GM19468 (cell line): ENCODE measurements at regions not wholly inside any gene's neighbourhood (a gene's known extent, or its start where the extent isn't known, plus 50 kb on each side); places are given as distances from the start of the nearest gene placed in this dataset.

ENCODE experiments used
- ATAC-seq: cut with Tn5 transposase; IDR thresholded peaks from one replicate; pipeline ENCODE4 v1.9.1; 2021; ENCODE audit warnings: mild to moderate bottlenecking, moderate library complexity, moderate number of reproducible peaks; ENCODE audit not compliant: unreplicated experiment; ENCODE audit errors: extremely low read depth

DNA sequence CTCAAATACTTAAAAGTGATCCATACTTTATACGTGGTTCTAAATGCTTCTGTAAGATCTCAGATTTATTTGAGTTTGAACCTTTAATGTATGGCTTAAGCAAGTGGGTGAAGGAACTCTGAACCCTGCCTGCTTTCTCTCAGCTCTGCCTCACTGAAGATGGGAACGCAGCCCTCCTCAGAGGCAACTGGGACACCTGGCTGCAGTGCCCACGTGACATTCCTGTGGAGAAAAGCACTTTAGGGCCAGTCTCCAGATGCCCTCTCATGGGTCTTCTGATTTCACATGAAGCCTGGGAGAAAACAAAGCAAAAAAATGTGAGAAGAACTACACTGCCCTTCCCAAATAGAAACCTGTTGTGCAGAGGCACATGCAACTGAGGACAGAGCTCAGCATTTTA lies 242.6 kb upstream of the ANKRD30A start:
- no peak for ATAC-seq

DNA sequence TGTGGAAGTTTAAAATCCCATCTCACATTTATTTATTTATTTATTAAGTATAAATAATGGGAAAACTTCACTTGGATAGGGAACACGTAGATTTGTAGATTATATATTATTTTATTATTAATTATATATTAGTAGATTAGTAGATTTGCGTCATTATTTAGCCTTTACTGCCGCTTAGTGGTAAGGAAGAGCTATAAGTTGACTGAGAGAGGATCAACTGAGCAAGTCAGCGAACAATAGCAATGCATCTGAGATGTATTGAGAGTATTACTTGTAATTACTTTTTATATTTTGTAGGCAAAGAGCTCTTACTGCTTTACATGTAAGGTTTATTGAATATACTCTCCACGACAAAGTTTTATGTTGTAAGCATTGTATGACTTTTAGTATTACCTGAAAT lies 244.5 kb upstream of the ANKRD30A start:
- no peak for ATAC-seq

DNA sequence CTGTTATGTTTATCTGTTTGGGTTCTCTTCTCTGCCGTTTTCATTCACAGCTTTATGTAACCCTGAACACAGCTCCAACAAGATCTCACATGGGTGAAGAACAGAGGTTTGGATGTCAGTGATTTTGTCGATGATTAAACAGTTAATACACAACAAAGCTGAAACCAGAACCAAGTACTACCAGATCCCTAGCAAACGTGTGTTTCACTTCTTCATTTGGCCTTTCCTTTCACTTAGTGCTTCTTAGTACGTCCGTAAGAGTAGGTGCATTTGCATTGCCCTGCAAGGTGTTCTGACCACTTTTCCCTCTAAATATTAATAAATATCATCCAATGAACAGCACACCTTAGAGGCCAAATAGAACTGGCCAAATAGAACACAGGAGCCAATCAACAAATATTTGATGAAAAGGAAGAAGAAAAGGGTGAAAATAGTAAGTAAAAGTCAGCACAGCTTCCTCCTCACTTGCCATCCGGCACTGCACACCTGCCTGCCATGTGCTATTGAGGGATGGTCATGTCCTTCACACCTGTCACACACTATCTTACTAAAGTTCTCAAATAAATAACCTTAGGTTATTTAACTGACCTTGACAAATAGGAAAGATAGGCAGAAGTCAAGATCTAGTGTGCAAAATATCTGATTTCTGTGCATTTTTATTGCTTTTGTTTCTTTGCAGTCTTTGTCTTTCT lies 252.6 kb upstream of the ANKRD30A start:
- peak; percentile 93 for ATAC-seq

DNA sequence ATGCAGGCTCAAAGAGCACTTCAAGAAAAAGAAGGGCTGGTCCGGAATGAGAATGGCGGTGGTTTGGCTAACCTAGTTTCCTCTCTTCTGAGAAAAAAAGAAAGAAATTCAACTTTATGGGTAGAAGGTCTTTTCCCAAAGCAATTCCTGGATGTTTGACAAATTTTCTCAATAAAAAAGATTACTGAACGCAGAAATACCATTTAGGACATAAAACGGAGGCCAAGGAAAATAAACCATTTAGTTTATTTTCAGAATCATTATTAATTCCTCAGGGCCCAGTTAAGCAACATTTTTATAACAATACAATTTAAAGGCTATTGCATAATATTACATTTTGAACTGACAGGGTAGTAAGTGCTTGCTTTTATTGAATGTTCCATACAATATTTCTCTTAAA lies 284.6 kb upstream of the ANKRD30A start:
- no peak for ATAC-seq

DNA sequence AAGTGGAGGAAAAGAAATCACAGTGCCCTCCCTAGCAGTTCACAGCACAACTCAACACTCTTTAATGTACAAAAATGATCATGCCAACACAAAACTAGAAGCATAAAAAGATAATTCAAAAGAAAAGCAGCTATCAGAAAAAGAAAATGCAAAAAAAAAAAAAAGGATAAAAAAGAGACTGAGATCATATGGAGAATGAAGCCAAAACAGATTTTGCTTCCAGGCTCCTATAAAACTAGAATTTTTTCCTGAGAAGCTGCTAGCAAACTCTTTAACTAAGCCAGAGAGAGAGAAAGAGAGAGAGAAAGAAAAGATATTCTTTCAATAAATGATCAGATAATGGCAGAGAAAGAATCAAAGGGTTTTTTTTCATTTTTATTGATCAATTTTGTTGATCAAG lies 288.0 kb upstream of the ANKRD30A start:
- ATAC-seq, result no peak

DNA sequence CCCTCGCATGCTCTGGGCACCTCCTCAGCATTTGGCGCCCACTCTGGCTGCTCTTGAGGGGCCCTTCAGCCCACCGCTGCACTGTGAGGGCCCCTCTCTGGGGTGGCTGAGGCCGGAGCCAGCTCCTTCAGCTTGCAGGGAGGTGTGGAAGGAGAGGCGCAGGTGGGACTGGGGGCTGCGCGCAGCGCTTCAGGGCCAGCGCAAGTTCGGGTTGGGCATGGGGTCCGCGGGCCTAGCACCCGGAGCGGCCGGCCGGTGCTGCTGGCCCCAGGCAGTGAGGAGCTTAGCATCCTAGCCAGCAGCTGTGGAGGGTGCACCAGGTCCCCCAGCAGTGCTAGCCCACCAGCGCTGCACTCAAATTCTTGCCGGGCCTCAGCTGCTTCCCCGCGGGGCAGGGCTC lies 305.6 kb upstream of the ANKRD30A start:
- no peak for ATAC-seq

DNA sequence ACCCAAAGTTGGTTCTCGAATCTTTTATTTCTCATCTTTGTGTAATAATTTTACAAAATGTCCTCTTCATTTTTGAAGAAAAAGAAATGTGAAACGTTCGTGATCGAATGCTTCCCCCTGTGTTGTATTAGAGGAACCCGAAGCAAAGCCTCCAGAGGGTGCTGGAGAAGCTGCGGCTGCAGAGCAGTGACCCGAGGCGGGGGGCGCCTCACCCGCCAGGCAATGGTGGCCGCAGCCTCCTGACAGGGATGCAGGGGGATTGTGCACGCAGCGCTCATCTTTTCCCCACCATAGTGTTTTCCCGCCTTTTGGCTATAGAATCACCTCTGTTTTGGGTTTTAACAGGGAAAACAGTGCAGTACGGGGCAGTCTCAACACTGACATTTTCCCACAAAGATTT lies 307.5 kb upstream of the ANKRD30A start:
- ATAC-seq, result no peak

DNA sequence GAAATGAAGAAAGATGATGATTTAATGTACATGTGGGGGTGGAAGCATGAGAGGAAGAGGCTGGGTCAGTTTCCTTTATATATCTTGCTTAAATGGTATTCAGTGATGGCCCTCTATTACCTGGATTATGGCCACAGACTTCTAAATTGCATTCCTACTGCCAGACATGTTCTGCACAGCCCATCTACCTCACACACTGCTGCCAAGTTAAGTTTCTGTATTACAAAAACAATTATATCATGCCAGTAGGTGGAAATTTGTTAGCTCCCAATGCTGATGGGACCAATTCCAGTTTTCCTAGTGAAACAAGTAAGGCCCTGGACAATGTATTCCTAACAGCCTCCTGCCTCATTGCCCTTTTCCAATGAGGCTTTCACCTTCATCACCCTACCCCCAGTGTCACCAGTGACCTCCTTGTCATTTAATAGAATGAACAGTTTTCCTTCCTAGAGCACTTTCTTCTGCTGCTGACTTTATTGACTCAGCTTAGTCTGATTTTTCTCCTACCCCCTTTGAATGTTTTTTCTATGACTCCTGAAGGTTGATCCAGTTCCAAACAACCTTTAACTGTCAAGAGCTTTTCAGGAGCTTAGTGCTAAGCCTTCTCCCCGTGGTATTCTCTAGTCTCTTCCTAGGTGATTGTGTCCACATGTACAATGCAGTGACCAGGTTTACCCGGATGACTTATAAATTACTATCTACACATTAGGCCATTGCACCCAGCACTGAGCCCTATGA lies 316.6 kb upstream of the ANKRD30A start:
- no peak for ATAC-seq

DNA sequence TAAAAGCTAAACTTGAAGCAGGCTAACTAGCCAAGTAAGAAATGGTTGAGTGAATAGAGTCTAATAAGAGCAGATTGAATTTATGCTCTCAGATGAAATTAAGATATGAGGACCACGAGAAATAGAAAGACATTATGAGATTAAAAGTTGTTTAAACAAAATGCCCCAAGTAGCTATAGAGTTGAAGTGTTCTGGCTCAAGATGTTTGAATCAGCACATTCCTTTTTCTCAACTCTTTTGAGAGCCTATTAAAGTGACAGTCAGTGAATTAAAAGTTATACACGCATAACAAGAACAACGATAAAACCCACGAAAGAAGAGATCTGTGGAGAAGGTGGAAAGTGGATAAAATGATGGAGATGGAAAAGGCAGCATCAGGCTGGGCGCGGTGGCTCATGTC lies 322.2 kb upstream of the ANKRD30A start:
- ATAC-seq, result no peak

DNA sequence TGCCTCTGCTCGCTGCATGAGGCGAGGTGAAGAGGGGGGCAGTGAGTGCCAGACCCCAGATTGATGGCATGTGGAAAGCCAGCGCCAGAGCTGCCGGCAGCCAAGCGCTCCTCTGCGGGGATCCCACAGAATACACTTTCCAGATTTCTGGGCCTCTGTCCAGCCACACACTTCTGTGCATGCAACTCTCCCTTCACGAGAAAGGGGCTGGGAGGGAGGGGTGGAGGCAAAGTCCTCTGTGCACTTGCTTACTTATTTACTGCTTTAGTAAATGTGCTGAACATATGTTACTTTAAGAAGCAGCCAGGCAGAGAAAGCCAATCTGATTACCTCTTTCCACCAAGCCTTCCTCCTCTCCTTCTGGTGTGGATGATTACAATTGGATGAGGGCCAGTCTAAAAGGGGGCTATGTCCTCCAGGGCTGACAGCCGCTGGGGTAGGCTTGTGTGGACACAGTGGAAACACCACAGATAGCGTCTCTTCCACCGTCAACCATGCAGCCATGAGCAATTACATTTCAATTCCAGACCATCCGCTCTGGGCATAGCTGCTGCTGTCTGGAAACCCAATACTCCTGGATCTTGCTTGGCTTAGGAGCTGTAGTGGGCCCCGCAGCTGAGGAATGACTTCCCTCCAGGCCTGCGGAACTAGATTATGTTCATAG lies 322.8 kb upstream of the ANKRD30A start:
- ATAC-seq, result no peak

DNA sequence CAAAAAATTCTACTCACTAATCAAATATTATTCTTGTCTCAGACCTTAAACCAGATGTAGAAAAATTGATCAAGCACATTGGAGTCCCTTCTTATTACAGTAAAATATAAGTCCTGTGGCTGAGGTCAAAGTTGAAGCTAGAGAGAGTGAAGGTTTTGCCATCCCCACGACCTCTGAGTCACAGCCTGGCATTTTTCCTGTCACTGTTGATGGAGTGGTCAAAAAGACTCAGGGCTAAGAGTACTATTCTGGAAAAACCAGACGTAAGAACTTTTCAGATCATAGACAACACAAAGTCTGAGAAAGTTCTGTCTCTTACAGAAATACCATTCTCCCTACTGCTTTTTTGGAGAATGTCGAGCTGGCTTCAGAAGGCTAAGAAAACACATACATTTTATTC lies 323.7 kb upstream of the ANKRD30A start:
- no peak for ATAC-seq

DNA sequence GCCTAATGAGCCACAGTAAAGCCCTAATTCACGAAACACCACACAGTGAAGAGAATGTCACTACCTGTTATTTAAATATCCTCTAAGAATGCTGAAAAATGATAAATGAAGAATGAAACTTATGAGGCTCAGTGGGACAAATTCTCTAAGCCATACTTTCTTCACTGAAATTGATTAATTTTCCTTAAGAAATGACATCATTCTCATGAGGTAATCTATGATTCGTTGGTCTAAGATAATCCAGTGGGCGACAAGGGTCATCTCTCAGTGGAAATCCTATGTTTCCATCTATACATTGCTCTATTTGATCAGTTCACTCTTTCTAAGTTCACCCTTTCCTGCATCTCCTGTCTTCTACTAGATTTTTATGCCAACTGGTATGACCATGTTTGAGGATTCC lies 330.4 kb upstream of the ANKRD30A start:
- no peak for ATAC-seq

DNA sequence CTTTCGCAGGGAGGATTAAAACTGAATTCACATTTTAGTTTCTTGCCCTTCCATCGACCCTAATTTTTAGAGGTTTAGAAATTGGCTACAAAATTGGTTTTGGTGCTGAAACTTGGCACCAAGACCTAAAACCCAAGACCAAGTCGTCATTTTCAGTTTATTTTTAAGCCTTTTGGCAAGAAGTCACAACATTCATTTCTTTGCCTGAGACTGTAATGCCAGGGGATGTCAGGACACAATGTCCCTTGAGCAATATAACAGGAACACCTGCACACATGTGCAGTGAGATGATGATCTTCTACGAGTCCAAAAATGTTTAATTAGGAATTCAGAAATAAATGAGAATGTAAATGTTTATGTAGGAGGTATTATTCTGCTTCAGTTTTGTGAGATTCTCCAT lies 335.4 kb upstream of the ANKRD30A start:
- no peak for ATAC-seq

DNA sequence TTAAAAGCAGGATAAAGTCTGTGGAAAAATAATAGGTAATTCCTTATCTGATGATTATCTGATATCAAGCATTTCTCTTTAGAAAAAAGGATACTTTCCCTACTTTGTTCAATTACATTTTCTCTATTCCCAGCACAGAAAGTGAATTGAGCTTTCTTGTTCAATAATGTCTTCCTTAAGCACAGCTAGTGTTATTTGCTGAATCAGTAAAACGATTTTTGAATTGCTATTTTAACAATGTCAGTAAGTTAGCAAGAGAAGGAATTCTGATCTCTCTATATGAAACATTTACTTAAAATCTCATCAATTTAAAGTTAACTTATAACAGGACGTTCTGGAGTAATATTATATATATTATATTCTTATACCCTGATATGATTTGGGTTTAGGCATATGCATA lies 337.2 kb upstream of the ANKRD30A start:
- no peak for ATAC-seq

DNA sequence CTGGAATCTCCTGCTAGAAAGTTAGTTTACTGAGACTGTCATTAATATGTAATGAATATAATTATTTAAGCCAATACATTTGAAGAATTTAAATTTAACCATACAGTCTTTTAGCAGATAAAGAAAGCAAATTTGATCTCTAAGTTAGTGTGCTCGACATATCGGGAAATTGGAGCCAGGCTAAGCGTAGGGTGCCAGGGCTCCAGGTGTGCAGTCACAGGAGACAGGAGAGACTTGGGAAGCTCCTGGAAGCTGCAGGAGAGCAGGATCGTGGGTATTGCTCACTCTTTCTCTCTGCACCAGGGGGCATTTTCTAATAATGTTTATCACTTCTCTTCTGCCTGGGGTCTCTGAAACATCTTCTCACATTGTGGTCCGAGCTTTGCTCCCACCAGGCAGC lies 342.0 kb upstream of the ANKRD30A start:
- no peak for ATAC-seq

DNA sequence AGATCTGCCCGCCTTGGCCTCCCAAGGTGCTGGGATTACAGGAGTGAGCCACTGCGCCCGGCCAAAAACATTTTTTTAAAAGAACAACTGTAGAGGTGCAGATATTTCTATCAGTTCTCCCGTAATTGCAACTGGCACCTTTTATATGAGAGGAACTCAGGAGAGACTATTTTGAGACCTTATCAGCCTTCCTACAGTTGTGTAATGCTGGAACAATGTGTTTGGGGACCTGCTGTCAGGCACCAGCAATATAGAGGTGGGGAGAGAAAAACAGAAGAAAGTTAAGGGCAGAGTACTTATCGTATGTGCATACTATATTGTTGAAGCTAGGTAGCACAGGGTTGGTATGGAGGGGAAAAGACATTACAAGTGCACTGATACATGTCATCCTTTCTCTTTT lies 343.8 kb upstream of the ANKRD30A start:
- ATAC-seq, result no peak

DNA sequence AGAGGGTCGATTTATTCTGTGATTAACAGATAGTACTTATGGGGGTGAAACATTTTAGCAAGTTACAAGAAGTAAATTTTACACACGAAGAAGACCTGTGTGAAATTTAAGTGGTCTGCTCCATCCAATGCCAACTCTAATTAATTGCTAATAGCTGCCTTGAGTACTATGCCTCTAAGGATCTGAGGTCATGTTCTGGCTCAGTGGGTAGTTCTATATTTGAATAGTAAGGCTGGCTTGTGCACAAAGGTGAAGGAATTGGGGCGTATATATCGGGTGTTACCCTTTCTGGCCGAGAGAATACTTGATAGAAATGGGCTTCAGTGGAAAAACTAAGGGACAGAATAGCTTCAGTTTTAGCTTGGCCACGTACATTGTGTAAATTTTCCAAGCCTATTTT lies 345.2 kb upstream of the ANKRD30A start:
- no peak for ATAC-seq

DNA sequence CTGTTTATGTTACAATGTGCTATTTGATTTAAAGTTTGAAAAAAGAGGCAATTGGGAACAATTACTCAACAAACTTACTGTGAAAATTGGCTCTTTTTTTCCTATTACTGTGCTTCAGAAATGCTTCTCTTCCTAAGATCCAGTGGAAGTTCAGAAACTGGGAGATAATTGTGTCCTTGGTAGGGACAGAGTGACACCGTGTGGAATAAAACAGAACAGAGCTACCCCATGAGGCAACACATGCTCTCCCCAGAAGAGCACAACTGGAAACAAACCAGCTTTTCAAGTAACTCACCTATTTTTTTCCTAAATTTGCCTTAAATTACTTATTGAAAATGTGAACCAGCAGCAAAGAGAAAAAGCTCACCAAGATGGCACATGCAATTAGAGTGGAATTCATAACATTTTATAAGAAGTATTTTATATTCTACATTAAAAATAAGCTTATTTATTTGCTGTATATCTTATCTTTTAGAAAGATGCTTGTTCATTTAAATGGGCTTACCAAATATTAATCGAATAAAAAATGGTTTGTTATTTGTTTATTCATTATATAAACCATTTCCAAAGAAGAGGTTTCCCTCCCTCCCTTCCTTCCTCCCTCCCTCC lies 346.1 kb upstream of the ANKRD30A start:
- ATAC-seq, result no peak

DNA sequence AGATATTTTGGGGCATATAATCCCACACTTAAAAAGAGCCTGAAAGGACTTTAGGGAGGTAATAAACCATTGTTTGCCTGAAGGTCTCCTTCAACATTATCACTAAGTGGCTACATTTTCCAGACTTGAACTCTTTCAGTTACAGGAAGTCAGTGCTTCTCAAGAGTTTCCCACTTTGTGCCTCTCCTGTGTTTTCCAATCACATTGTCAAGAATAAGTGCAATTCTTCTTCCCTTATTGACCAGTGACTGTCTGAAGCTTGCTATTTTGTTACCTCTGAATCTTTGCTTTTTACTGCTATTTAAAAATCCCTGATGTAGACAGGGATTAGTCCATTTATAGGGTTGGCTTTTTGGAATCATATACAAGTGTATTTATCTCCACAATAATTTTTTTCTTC lies 346.7 kb upstream of the ANKRD30A start:
- no peak for ATAC-seq

DNA sequence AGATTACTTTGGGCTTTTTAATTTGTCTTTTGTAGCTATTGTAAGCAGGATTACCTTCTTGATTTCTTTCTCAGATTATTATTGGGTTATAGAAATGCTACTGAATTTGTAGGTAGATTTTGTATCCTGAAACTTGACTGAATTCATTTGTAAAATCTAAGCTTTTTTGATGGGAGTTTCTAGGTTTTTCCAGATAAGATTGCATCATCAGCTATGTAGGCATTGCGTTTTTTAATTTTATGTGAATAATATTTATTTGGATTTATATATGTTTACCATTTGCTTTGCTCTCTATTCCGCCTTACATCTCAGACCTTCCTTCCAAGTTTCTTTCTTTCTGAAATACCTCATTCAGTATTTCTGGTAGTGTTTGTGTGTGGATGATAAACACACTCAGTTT lies 351.7 kb upstream of the ANKRD30A start:
- ATAC-seq, result no peak

DNA sequence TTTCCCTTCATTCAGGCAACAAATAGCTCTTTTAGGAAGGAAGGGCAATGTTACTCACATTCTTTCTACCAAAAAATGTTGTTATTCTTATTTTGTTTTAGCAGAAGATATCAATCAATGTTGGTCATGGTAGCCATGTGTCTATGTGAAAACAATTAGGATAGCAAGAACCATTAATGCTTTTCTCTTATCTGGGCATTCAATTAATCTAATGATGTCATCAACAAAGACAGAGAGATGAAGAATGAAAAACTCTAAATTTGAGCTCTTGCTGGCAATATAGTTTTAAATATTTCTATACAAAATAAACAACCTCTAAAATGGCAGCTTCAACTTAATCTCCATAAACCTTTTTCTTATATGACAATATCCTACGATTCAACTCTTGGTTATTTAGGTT lies 353.7 kb upstream of the ANKRD30A start:
- no peak for ATAC-seq
